ENCODE measurements at regions not wholly inside any gene's neighbourhood (a gene's known extent, or its start where the extent isn't known, plus 50 kb on each side); places are given as distances from the start of the nearest gene placed in this dataset.

DNA sequence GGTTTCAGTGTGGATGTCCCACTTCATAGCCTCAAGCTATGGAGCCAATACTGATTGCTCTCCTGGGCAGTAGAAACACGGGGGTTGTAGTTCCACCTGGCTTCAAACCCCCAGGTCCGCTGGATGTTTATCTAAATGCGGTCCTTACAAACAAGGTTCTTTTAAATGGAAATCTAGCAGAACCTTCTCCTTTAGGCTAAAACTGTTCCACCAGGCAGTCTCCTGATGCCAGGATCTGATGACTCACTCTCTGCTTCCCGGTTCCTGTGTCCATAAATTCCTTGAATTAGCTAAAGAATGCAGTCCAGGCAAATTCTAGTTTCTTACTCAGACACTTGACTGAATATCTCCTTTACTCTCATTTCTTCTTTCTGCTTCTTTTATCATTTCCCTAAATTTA, 108.4 kb upstream of the FAM3C start:
- H3K27ac ChIP-seq (ENCODE audit: low read length), result no peak overlapping the region
- in situ Hi-C loops (cut with HindIII; ENCODE audit: low pct_unique_long_range_greater_than_20kb, low sequenced_read_pairs) (no loop called here), intact Hi-C loops (cut with micrococcal nuclease; ENCODE audit: unreplicated experiment) (no loop called here)
- ATAC-seq (no peak), DNase-seq (ENCODE audit: low read depth, low spot score) (no peak)
- POLR2A ChIA-PET, result no interaction called here
- TF ChIP-seq TCF7L2 (IDR thresholded peaks at IDR 0.05; ENCODE audit: low read depth, low read length), result no peak
- TF ChIP-seq, protein P1, sequence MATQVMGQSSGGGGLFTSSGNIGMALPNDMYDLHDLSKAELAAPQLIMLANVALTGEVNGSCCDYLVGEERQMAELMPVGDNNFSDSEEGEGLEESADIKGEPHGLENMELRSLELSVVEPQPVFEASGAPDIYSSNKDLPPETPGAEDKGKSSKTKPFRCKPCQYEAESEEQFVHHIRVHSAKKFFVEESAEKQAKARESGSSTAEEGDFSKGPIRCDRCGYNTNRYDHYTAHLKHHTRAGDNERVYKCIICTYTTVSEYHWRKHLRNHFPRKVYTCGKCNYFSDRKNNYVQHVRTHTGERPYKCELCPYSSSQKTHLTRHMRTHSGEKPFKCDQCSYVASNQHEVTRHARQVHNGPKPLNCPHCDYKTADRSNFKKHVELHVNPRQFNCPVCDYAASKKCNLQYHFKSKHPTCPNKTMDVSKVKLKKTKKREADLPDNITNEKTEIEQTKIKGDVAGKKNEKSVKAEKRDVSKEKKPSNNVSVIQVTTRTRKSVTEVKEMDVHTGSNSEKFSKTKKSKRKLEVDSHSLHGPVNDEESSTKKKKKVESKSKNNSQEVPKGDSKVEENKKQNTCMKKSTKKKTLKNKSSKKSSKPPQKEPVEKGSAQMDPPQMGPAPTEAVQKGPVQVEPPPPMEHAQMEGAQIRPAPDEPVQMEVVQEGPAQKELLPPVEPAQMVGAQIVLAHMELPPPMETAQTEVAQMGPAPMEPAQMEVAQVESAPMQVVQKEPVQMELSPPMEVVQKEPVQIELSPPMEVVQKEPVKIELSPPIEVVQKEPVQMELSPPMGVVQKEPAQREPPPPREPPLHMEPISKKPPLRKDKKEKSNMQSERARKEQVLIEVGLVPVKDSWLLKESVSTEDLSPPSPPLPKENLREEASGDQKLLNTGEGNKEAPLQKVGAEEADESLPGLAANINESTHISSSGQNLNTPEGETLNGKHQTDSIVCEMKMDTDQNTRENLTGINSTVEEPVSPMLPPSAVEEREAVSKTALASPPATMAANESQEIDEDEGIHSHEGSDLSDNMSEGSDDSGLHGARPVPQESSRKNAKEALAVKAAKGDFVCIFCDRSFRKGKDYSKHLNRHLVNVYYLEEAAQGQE (IDR thresholded peaks at IDR 0.05; ENCODE audit: insufficient read depth in 1 of 2, low read depth in 2 of 2, low read length in 1 of 2), result no peak
- no peak for TF ChIP-seq POLR2AphosphoS5 (IDR thresholded peaks at IDR 0.05; ENCODE audit: low read depth, low read length)
- TF ChIP-seq CTCF (IDR thresholded peaks at IDR 0.05), result no peak
- no peak for TF ChIP-seq SIN3A (IDR thresholded peaks at IDR 0.05; ENCODE audit: borderline replicate concordance, insufficient read depth, low read depth, low read length)
- no TSS peak for BruUV-seq (replicated peaks)
- H3K9me3 ChIP-seq (ENCODE audit: control insufficient read depth, insufficient read depth, low read depth, low read length), result peaks cover 25% of the 10 kb centered on the region; the same call in 1 of the 2 replicates
- no peaks in the 10 kb centered on the region; the same call in 1 of the 2 replicates for H3K4me1 ChIP-seq (ENCODE audit: control insufficient read depth, insufficient read depth, low read length)
- CTCF ChIA-PET, result no interaction called here
- no peak overlapping the region for H3K4me3 ChIP-seq (ENCODE audit: low read depth in 2 of 2, low read length in 2 of 2)
- H3K36me3 ChIP-seq (ENCODE audit: control insufficient read depth, insufficient read depth, low read length), result no peaks in the 10 kb centered on the region
- H3K27me3 ChIP-seq (ENCODE audit: control insufficient read depth, insufficient read depth, low read length), result no peaks in the 10 kb centered on the region

DNA sequence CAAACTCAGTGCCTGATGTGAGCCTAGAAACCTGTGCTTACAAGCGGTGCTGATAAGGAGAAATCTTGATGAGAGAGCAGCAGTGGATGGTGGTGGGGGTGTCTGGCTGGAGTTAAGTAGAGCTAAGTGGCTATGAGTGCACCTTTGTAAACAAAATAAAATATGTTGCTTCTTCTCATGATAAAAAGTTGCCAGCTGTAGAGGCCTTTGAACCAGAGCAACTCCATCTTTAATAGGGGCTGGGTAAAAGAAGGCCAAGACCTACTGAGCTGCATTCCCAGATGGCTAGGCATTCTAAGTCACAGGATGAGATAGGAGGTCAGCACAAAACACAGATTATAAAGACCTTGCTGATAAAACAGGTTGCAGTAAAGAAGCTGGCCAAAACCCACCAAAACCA, 107.6 kb upstream of the FAM3C start:
- TF ChIP-seq POLR2AphosphoS5 (IDR thresholded peaks at IDR 0.05; ENCODE audit: low read depth, low read length) (no peak), SIN3A (IDR thresholded peaks at IDR 0.05; ENCODE audit: borderline replicate concordance, insufficient read depth, low read depth, low read length) (no peak), TCF7L2 (IDR thresholded peaks at IDR 0.05; ENCODE audit: low read depth, low read length) (no peak), CTCF (IDR thresholded peaks at IDR 0.05) (no peak)
- TF ChIP-seq, protein P1 (IDR thresholded peaks at IDR 0.05; ENCODE audit: insufficient read depth in 1 of 2, low read depth in 2 of 2, low read length in 1 of 2), result no peak
- intact Hi-C loops (cut with micrococcal nuclease; ENCODE audit: unreplicated experiment), result no loop called here
- H3K9me3 ChIP-seq (ENCODE audit: control insufficient read depth, insufficient read depth, low read depth, low read length), result peaks cover 25% of the 10 kb centered on the region; the same call in 1 of the 2 replicates
- POLR2A ChIA-PET, result no interaction called here
- no peak for DNase-seq (ENCODE audit: low read depth, low spot score)
- no peaks in the 10 kb centered on the region for H3K36me3 ChIP-seq (ENCODE audit: control insufficient read depth, insufficient read depth, low read length)
- H3K27ac ChIP-seq (ENCODE audit: low read length), result no peak overlapping the region
- CTCF ChIA-PET, result no interaction called here
- H3K27me3 ChIP-seq (ENCODE audit: control insufficient read depth, insufficient read depth, low read length), result no peaks in the 10 kb centered on the region
- BruUV-seq (replicated peaks), result no TSS peak
- in situ Hi-C loops (cut with HindIII; ENCODE audit: low pct_unique_long_range_greater_than_20kb, low sequenced_read_pairs), result no loop called here
- H3K4me3 ChIP-seq (ENCODE audit: low read depth in 2 of 2, low read length in 2 of 2), result no peak overlapping the region
- ATAC-seq, result no peak
- H3K4me1 ChIP-seq (ENCODE audit: control insufficient read depth, insufficient read depth, low read length), result no peaks in the 10 kb centered on the region; the same call in 1 of the 2 replicates
